GM19328 (cell line): ENCODE measurements at regions not wholly inside any gene's neighbourhood (a gene's known extent, or its start where the extent isn't known, plus 50 kb on each side); places are given as distances from the start of the nearest gene placed in this dataset.

Source experiments
- ATAC-seq: cut with Tn5 transposase; IDR thresholded peaks from one replicate; pipeline ENCODE4 v1.9.1; 2021; ENCODE audit warnings: mild to moderate bottlenecking, moderate library complexity; ENCODE audit not compliant: unreplicated experiment

DNA sequence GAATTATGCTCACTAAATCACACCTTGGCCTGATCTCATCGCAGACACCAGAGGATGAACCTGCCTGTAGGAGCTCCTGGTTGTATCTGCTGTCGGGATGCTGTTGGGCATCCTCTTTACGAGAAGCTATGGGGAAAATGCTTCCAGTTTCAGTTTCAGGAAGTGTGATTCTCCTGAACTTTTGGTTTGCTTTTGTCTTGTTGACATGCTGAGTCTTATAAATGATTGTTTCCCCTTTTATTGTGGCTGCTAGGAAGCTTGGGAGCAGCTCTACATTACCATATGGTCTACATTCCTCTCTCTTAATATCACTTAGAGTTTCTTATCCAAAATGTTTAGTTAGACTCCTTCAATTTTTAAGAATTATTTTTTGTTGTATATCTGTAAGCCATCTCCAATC, 227.5 kb downstream of the MTX2 start:
- ATAC-seq, result no peak

DNA sequence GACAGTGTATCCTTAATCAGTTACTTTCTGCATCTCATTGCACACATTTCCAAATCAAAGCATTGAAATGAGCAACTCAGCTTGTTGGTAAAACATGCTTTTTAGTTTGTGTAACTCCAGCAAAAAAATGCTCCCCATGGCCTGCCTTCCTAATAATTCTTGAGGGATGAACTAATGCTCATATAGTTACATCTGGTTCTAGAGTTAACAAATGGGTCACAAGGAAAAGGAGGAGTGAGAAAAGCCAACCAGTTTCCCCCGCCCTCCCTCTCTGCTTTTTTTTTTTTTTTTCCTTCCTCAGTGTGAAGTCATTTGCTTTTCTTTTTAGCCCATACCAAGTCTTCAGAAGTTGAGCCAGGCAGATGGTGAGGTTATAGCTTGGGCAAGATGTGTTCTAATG, 231.7 kb downstream of the MTX2 start:
- no peak for ATAC-seq

DNA sequence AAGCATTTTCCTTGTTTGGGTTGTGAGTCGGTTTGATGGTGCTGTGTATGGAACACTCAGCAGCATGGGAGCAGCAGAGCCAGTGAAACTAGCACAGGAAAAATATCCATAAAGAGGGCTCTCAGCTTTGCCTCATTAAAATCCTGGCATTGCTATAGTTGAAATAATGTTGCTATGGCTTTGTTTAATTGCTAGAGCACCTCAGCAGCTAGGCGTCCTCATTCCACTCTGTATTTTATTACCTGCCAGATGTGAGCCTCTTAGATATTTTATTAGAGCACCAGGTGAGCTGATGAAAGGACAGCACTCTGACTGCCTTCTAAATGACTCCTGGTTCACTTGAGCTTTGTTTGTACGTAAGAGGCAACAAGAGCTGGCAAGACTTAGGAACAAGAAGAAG, 232.4 kb downstream of the MTX2 start:
- no peak for ATAC-seq

DNA sequence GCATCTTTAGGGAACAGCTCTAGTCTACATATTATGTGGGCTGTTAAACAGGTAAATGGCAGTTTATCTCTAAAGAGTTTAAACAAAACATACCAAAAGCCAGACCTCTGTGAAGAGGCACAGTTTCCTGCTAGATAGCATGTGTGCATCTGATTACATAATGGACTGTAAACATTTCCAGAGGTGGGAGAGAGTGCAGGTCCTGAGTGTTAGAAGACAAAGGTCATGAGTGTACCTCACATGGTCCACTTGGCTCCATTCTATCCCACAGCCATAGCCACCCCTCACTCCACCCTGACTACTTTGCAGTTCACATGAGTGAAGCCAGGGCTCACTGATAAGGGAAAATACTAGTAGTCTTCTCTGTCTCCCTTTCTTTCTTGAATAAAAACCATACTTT, 233.4 kb downstream of the MTX2 start:
- ATAC-seq, result no peak

GRCh38 chr2:176503776-176504175, 234.5 kb downstream of the MTX2 start:
- ATAC-seq, result no peak

DNA sequence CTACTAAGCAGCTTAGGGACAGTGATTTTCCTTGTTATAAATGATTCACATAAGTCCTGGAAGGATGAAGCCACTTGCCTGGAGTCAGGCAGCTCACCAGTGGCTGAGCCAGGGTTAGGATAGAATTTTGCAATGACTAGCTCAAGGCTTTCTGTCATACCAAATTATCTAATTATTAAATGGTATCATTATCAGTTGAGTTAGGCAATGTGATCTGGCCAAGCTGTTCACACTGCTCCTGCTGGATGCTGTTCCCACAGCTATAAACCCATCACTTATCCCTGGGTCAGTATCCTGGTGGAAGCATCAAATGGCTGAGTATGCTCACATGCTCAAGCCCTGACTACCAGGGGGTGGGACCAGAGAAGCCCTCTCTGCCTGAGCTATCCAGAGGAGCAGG, 235.2 kb downstream of the MTX2 start:
- no peak for ATAC-seq

- ATAC-seq, result no peak
Measured at GRCh38 chr2:176507786-176508185, 238.5 kb downstream of the MTX2 start.

DNA sequence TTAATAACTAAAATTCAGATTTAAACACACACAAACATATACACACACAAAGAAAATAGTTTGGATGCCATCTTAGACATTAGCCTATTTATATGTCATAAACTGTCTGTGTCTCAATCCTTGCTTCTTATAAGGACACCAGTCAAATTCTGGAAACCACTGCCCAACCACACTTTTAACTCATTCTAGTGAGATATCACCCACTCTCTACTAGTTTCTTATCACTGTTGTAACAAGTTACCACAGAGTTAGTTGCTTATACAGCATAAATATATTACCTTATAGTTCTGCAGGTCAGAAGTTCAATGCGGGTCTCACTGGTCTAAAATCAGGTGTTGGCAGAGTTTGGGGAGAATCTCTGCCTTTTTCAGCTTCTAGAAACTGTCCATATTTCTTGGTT, 239.1 kb downstream of the MTX2 start:
- no peak for ATAC-seq

DNA sequence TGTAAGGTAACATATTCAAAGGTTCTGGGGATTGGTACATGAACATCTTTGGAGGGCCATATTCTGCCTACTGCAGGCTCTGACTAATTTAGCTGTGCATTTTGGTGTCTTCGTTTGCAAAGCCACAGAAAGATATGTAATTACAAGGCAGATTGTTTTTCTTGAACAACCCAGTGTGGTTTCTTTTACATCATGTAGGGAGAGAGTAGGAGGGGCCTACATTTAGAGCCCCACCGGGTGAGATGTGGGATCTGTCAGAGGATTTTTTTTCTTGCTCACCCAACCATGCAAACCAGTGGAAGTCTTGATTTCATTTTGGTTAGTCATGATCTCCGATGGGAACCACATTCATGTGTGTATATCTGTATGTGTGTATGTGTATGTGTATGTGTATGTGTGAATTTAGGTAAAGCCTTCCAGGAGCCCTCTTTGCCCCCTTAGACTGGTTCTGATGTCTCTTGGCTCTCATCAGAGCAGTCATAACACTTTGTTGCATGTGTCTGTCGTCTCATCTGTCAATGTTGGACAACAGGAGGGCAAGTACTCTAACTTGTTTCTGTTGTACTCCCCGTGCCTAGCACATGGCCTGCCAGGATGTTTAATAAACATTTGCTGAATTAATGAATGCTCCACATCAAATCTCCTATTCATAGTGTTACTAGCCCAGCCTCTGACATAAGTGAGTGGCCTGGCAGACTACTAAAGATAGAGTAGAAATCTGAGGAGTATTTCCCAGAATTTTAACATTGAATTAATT, 239.9 kb downstream of the MTX2 start:
- ATAC-seq, result peak; percentile 63

DNA sequence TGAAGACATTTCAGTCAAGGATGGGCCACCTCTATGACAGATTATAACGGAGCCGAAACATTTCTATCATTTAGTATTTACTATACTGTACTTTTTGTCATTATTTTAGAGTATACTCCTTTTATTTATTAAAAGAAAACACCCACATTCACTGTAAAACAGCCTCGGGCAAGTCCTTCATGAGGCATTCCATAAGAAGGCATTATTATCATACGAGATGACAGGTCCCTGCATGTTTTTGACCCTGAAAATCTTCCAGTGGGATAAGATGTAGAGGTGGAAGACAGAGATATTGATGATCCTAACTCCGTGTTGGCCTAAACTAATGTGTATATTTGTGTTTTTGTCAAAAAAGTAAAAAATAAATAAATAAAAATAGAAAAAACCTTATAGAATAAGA, 245.0 kb downstream of the MTX2 start:
- no peak for ATAC-seq

- no peak for ATAC-seq
Measured at GRCh38 chr2:176514805-176515500, 245.7 kb downstream of the MTX2 start.

DNA sequence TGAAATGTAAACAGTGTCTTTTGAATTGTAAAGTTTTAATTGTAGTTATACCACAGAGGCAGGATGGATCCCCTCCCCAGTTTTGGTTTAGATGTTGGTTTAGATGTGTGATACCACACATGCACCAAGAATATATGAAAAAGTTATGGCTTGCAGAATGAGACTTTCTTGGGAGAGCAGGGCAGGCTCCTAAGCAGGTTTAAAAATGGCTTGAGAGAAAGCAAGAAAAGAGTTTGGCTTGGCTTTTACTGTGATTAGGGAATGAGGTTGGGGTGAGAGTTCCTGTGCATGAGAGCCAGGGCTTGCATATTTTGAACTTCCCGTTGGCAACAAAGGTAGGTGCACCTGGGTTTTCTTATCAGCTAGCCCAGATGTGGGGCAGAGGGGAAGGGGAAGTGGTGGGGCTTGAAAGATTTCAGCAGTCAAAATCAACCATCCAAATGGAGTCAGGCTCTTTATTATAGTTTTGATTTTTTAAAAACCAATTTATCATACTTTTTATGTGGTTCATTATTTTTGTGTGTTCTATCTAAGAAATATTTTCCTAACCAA, 246.9 kb downstream of the MTX2 start:
- no peak for ATAC-seq

GRCh38 chr2:176518823-176519222, 249.6 kb downstream of the MTX2 start:
- ATAC-seq, result no peak

DNA sequence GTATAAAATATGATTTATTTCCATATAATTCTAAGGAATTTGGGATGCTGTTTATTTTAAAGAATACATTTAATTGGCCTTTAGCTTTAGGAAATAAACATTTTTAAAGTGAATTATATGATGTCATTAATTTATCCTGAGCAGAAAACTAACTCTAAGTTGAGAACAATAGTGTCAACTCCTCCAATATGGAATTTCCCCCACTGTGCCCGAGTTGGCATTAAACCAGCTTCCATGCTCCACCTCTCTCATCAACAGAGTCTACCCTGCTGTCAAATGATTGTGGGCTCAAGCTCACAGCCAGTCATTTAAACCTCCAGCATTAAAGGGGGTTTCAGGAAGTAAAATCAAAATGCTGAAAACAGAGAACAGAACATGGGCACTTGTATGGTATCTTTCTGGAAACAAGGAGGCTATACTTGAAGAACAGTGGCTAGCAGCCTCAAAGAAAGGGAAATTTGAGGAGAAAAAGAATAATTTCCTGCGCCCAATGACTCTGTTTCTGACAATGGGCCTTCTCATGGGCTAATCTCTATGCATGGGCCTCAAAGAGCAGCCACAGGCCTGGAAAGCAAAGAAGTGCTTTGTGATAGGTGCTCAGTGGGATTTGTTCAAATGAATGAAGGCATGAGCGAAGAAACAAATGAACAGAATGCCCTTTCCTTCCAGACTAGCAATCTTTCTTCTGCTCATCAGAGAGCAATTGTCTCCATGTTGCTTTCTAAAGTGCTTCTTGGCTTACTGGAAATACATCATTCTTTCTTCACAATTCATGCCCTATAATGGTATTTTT, 252.8 kb downstream of the MTX2 start:
- ATAC-seq, result no peak

DNA sequence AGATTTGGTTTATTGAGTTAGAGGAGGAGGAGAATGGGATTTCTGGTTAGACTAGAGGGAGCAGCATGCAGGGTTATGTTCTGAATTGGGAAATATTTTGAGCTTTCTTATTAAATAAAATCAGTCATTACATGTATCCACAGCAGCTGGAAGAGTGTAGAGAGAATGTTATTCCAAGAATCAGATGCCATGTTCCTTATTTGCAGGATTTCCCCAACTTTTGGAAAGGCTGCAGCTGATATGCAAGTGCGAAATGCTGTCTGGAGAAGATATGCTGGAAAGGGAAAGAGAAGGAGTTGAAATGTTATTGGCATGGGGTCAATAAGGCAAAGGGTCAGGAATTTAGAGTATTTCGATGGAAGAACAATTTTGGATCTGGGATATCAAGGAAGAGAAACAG, 255.8 kb downstream of the MTX2 start:
- ATAC-seq, result no peak

- no peak for ATAC-seq
Measured at GRCh38 chr2:176526995-176527901, 258.0 kb downstream of the MTX2 start.

DNA sequence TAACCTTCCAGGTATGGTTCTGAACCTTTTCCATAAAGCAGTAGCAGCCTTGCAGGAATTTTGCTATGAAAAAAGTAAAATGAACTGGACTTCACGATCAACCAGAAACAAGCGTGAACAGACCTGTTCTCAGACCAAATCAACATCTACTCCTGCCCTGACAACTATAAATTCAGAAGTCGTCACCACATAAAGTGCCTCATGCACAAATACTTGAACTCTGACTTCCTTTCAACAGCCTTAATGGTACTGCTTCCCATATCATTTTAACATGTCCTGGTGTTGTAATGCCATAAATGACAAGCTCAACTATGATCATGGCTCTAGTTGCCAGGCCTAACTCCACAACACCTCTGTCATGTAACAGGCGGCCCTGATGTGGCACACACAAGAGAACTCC, 262.4 kb downstream of the MTX2 start:
- ATAC-seq, result no peak

- no peak for ATAC-seq
Measured at GRCh38 chr2:176533505-176534193, 264.4 kb downstream of the MTX2 start.

- ATAC-seq, result no peak
Measured at GRCh38 chr2:176534798-176535466, 265.7 kb downstream of the MTX2 start.
